ENCODE measurements at regions not wholly inside any gene's neighbourhood (a gene's known extent, or its start where the extent isn't known, plus 50 kb on each side); places are given as distances from the start of the nearest gene placed in this dataset.

- no peak for DNase-seq
- no peaks in the 10 kb centered on the region for H3K4me1 ChIP-seq
- no peaks in the 10 kb centered on the region for H3K9me3 ChIP-seq
- peaks cover 42% of the 10 kb centered on the region for H3K27me3 ChIP-seq
- H3K27ac ChIP-seq, result no peak overlapping the region
- H3K36me3 ChIP-seq, result no peaks in the 10 kb centered on the region
- H3K9ac ChIP-seq (ENCODE audit: low read depth in 2 of 2, low read length in 2 of 2), result no peak overlapping the region
- intact Hi-C loops (cut with DNase I), result no loop called here
- no peak overlapping the region for H3K4me3 ChIP-seq
- TF ChIP-seq CTCF (IDR thresholded peaks at IDR 0.05), result no peak
Measured at GRCh38 chr13:94968757-94969086, 256.4 kb upstream of the SOX21 start.

GRCh38 chr13:94968040-94968756 lies 255.9 kb upstream of the SOX21 start:
- Histone ChIP-seq H3K4me3 (no peak overlapping the region), H3K9me3 (no peaks in the 10 kb centered on the region), H3K4me1 (no peaks in the 10 kb centered on the region), H3K27ac (no peak overlapping the region), H3K36me3 (no peaks in the 10 kb centered on the region), H3K27me3 (peaks cover 42% of the 10 kb centered on the region), H3K9ac (ENCODE audit: low read depth in 2 of 2, low read length in 2 of 2) (no peak overlapping the region)
- intact Hi-C loops (cut with DNase I), result no loop called here
- TF ChIP-seq CTCF (IDR thresholded peaks at IDR 0.05), result no peak
- DNase-seq, result no peak

- Histone ChIP-seq H3K9ac (ENCODE audit: low read depth in 2 of 2, low read length in 2 of 2) (no peak overlapping the region), H3K4me1 (no peaks in the 10 kb centered on the region), H3K9me3 (no peaks in the 10 kb centered on the region), H3K4me3 (no peak overlapping the region), H3K27ac (no peak overlapping the region), H3K27me3 (peaks cover 42% of the 10 kb centered on the region), H3K36me3 (no peaks in the 10 kb centered on the region)
- no peak for DNase-seq
- intact Hi-C loops (cut with DNase I), result no loop called here
- no peak for TF ChIP-seq CTCF (IDR thresholded peaks at IDR 0.05)
Measured at GRCh38 chr13:94967183-94968039, 255.1 kb upstream of the SOX21 start.

- Histone ChIP-seq H3K36me3 (no peaks in the 10 kb centered on the region), H3K27me3 (peaks cover 42% of the 10 kb centered on the region), H3K4me3 (no peak overlapping the region), H3K4me1 (no peaks in the 10 kb centered on the region), H3K9me3 (no peaks in the 10 kb centered on the region), H3K9ac (ENCODE audit: low read depth in 2 of 2, low read length in 2 of 2) (no peak overlapping the region), H3K27ac (no peak overlapping the region)
- no peak for TF ChIP-seq CTCF (IDR thresholded peaks at IDR 0.05)
- no peak for DNase-seq
- intact Hi-C loops (cut with DNase I), result no loop called here
Measured at GRCh38 chr13:94966422-94966955, 254.1 kb upstream of the SOX21 start.

GRCh38 chr13:94959626-94960025 lies 247.3 kb upstream of the SOX21 start:
- H3K4me3 ChIP-seq, result no peak overlapping the region
- H3K27ac ChIP-seq, result no peak overlapping the region
- H3K9ac ChIP-seq (ENCODE audit: low read depth in 2 of 2, low read length in 2 of 2), result no peak overlapping the region
- TF ChIP-seq CTCF (IDR thresholded peaks at IDR 0.05), result no peak
- no peaks in the 10 kb centered on the region for H3K36me3 ChIP-seq
- DNase-seq, result no peak
- H3K27me3 ChIP-seq, result no peaks in the 10 kb centered on the region
- no peaks in the 10 kb centered on the region for H3K4me1 ChIP-seq
- intact Hi-C loops (cut with DNase I), result no loop called here
- no peaks in the 10 kb centered on the region for H3K9me3 ChIP-seq
